ENCODE measurements at regions not wholly inside any gene's neighbourhood (a gene's known extent, or its start where the extent isn't known, plus 50 kb on each side); places are given as distances from the start of the nearest gene placed in this dataset.
"Not testable (repeated sequence)": the region's sequence is repeated elsewhere in the genome, so short reads cannot be mapped to it uniquely, and the experiment has no call there.

DNA sequence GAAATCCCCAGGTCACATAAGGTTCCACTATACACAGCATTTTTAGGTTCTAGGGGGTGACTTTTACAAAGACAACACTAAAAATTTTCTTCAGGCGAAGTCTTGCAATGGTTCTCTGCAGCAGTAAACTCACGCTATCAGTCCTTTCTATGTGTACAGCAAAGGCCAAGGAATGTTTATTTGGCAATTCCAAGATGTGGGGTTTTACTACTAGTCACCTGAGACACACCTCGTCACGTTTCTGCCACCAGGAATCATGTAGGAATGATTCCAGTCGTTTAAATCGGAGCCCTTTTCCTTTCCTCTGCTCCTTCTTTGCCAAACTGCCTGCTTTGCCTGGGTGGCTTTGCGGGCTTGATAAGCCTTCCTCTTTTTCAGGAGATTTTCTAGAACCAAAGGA lies 75.9 kb upstream of the ENPEP start (continued):
- TF ChIP-seq KAT7 (CRISPR knock-in tag; IDR thresholded peaks at IDR 0.05; ENCODE audit: borderline replicate concordance) (no peak), EED (CRISPR knock-in tag; IDR thresholded peaks at IDR 0.05) (no peak), ZFP41 (CRISPR knock-in tag; IDR thresholded peaks at IDR 0.05; ENCODE audit: borderline replicate concordance) (no peak)

DNA sequence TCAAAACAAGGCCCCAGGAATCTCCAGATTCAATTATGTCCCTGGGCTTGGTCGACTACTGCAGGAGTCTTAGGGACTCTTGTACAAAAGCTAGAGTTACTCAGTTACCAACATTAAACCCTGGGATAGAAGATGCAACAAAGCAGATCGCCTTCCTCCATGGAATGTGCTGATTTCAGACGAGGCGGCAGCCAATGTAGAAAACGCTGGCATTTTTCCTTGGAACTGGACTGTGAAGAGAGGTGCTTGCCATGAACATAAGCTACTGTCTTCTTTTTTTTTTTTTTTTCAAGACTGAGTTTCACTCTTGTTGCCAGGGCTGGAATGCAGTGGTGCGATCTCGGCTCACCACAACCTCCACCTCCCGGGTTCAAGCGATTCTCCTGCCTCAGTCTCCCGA lies 76.9 kb upstream of the ENPEP start:
- BruUV-seq (replicated peaks) = not testable (repeated sequence)

DNA sequence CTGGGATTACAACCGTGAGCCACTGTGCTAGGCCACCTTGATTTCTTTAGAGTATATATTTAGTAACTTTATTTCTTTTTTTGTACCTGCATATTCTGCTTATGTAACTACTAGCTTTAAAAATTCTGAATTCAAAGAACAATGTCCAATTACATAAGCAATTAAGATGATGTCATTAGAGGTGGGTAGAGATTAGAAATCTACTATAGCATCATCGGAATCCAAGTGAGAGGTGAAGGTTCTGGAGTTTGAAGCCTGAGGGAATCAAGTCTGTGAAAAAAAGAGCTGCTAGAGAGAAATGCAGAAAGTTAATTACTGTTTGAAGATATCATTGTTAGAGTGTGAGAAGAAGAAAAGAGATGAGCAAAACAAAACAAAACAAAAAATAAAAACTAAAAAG lies 79.0 kb upstream of the ENPEP start:
- intact Hi-C loops (cut with micrococcal nuclease; ENCODE audit: unreplicated experiment) = no loop called here
- Histone ChIP-seq H3K36me3 (replicated peaks in 1 of 2; ENCODE audit: control insufficient read depth in 1 of 2, insufficient read depth in 2 of 2, low read length in 2 of 2) (no peaks in the 10 kb centered on the region), H3K9me3 (ENCODE audit: low read length) (no peaks in the 10 kb centered on the region), H3K4me1 (ENCODE audit: insufficient read depth, low read length) (no peaks in the 10 kb centered on the region), H3K4me2 (ENCODE audit: low read depth, low read length) (no peak overlapping the region), H3K9ac (ENCODE audit: insufficient read depth, low read depth, low read length) (no peak overlapping the region), H3K27me3 (ENCODE audit: control insufficient read depth in 1 of 2, insufficient read depth in 2 of 2, low read length in 2 of 2) (no peaks in the 10 kb centered on the region; a peak in 1 of 5 replicates), H2AFZ (ENCODE audit: low read length) (no peak overlapping the region), H4K20me1 (ENCODE audit: insufficient read depth, low read length) (no peaks in the 10 kb centered on the region), H3K27ac (ENCODE audit: extremely low read length, insufficient read depth, low read length) (no peak overlapping the region), H3K79me2 (ENCODE audit: insufficient read depth, low read length) (no peaks in the 10 kb centered on the region), H3K4me3 (replicated peaks in 1 of 3; ENCODE audit: insufficient read depth in 1 of 3, low read depth in 2 of 3, low read length in 3 of 3) (no peak overlapping the region)
- in situ Hi-C loops (cut with HindIII; ENCODE audit: extremely low pct_ligation_motif_present, low pct_unique_long_range_greater_than_20kb) = no loop called here
- ChIA-PET CTCF (ENCODE audit: low intra/inter-chr PET ratio, low total read pairs) (no interaction called here), POLR2A (no interaction called here)
- no peak for FAIRE-seq
- BruUV-seq (replicated peaks) = no TSS peak
- TF ChIP-seq RORA (CRISPR knock-in tag; IDR thresholded peaks at IDR 0.05) (no peak), ATF7 (IDR thresholded peaks at IDR 0.05) (peak; percentile 85), ATF7 (CRISPR knock-in tag; IDR thresholded peaks at IDR 0.05) (no peak), KLF12 (CRISPR knock-in tag; IDR thresholded peaks at IDR 0.05; ENCODE audit: borderline replicate concordance) (no peak), NCOA5 (CRISPR knock-in tag; IDR thresholded peaks at IDR 0.05) (no peak)
- TF ChIP-seq, protein P1, sequence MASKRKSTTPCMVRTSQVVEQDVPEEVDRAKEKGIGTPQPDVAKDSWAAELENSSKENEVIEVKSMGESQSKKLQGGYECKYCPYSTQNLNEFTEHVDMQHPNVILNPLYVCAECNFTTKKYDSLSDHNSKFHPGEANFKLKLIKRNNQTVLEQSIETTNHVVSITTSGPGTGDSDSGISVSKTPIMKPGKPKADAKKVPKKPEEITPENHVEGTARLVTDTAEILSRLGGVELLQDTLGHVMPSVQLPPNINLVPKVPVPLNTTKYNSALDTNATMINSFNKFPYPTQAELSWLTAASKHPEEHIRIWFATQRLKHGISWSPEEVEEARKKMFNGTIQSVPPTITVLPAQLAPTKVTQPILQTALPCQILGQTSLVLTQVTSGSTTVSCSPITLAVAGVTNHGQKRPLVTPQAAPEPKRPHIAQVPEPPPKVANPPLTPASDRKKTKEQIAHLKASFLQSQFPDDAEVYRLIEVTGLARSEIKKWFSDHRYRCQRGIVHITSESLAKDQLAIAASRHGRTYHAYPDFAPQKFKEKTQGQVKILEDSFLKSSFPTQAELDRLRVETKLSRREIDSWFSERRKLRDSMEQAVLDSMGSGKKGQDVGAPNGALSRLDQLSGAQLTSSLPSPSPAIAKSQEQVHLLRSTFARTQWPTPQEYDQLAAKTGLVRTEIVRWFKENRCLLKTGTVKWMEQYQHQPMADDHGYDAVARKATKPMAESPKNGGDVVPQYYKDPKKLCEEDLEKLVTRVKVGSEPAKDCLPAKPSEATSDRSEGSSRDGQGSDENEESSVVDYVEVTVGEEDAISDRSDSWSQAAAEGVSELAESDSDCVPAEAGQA (IDR thresholded peaks at IDR 0.05; ENCODE audit: low read depth) = no peak
- TF ChIP-seq, protein P1 (CRISPR knock-in tag; IDR thresholded peaks at IDR 0.05; ENCODE audit: borderline replicate concordance) = no peak
- no peak for ATAC-seq
- no peak for DNase-seq (ENCODE audit: low spot score)
- 61% methylated on average over 2 of the region's 2 CpGs for WGBS (ENCODE audit: low lambda C conversion rate)

More for the DNA sequence above, 76.9 kb upstream of the ENPEP start:
- H3K36me3 ChIP-seq (replicated peaks in 1 of 2; ENCODE audit: control insufficient read depth in 1 of 2, insufficient read depth in 2 of 2, low read length in 2 of 2); H3K4me1 ChIP-seq (ENCODE audit: insufficient read depth, low read length); in situ Hi-C loops (cut with HindIII; ENCODE audit: extremely low pct_ligation_motif_present, low pct_unique_long_range_greater_than_20kb); H3K79me2 ChIP-seq (ENCODE audit: insufficient read depth, low read length); CTCF ChIA-PET (ENCODE audit: low intra/inter-chr PET ratio, low total read pairs); H3K4me2 ChIP-seq (ENCODE audit: low read depth, low read length); H3K9me3 ChIP-seq (ENCODE audit: low read length); intact Hi-C loops (cut with micrococcal nuclease; ENCODE audit: unreplicated experiment); H4K20me1 ChIP-seq (ENCODE audit: insufficient read depth, low read length); H3K27ac ChIP-seq (ENCODE audit: extremely low read length, insufficient read depth, low read length); ATAC-seq; H2AFZ ChIP-seq (ENCODE audit: low read length); DNase-seq (ENCODE audit: low spot score); H3K27me3 ChIP-seq (ENCODE audit: control insufficient read depth in 1 of 2, insufficient read depth in 2 of 2, low read length in 2 of 2); H3K9ac ChIP-seq (ENCODE audit: insufficient read depth, low read depth, low read length); FAIRE-seq; POLR2A ChIA-PET; H3K4me3 ChIP-seq (replicated peaks in 1 of 3; ENCODE audit: insufficient read depth in 1 of 3, low read depth in 2 of 3, low read length in 3 of 3): not testable (repeated sequence)
- 52% methylated on average over 10 of the region's 10 CpGs for WGBS (ENCODE audit: low lambda C conversion rate)

All from HepG2 (cell line).